ENCODE measurements at regions not wholly inside any gene's neighbourhood (a gene's known extent, or its start where the extent isn't known, plus 50 kb on each side); places are given as distances from the start of the nearest gene placed in this dataset.

GRCh38 chr15:72833561-72833960 is 50.0 kb upstream of the ADPGK start:
- POLR2A ChIA-PET: no interaction called here
- no TSS peak for BruUV-seq (replicated peaks)
- H3K27me3 Mint-ChIP-seq (ENCODE audit: insufficient read depth, unreplicated experiment): peaks cover 15% of the 10 kb centered on the region

More at GRCh38 chr15:72833561-72833960, 50.0 kb upstream of the ADPGK start:
- H3K27ac Mint-ChIP-seq (ENCODE audit: unreplicated experiment): no peak overlapping the region
- H3K27me3 ChIP-seq (replicated peaks; ENCODE audit: control insufficient read depth, insufficient read depth, low read length): no peaks in the 10 kb centered on the region
- H3K36me3 ChIP-seq (ENCODE audit: control insufficient read depth, insufficient read depth, low read length): no peaks in the 10 kb centered on the region
- no peaks in the 10 kb centered on the region for H3K4me1 ChIP-seq
- CTCF ChIA-PET: no interaction called here
- H3K9me3 Mint-ChIP-seq (ENCODE audit: unreplicated experiment): no peaks in the 10 kb centered on the region
- no peak for DNase-seq
- H3K36me3 Mint-ChIP-seq (ENCODE audit: insufficient read depth, unreplicated experiment): no peaks in the 10 kb centered on the region
- H3K9me3 ChIP-seq: no peaks in the 10 kb centered on the region
- H3K4me3 Mint-ChIP-seq (ENCODE audit: unreplicated experiment): no peak overlapping the region
- TF ChIP-seq, protein P1, sequence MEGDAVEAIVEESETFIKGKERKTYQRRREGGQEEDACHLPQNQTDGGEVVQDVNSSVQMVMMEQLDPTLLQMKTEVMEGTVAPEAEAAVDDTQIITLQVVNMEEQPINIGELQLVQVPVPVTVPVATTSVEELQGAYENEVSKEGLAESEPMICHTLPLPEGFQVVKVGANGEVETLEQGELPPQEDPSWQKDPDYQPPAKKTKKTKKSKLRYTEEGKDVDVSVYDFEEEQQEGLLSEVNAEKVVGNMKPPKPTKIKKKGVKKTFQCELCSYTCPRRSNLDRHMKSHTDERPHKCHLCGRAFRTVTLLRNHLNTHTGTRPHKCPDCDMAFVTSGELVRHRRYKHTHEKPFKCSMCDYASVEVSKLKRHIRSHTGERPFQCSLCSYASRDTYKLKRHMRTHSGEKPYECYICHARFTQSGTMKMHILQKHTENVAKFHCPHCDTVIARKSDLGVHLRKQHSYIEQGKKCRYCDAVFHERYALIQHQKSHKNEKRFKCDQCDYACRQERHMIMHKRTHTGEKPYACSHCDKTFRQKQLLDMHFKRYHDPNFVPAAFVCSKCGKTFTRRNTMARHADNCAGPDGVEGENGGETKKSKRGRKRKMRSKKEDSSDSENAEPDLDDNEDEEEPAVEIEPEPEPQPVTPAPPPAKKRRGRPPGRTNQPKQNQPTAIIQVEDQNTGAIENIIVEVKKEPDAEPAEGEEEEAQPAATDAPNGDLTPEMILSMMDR (IDR thresholded peaks at IDR 0.05; ENCODE audit: insufficient read depth in 1 of 2, low read depth in 1 of 2, low read length in 1 of 2, severe bottlenecking in 1 of 2, unreplicated experiment in 1 of 2): no peak
- no peak overlapping the region for H3K4me3 ChIP-seq (ENCODE audit: low read depth, low read length)
- intact Hi-C loops (cut with micrococcal nuclease; ENCODE audit: unreplicated experiment): no loop called here
- no peaks in the 10 kb centered on the region for H3K4me1 Mint-ChIP-seq (ENCODE audit: low read depth, unreplicated experiment)

Data from Caco-2 (cell line).